ENCODE measurements at regions not wholly inside any gene's neighbourhood (a gene's known extent, or its start where the extent isn't known, plus 50 kb on each side); places are given as distances from the start of the nearest gene placed in this dataset.

DNA sequence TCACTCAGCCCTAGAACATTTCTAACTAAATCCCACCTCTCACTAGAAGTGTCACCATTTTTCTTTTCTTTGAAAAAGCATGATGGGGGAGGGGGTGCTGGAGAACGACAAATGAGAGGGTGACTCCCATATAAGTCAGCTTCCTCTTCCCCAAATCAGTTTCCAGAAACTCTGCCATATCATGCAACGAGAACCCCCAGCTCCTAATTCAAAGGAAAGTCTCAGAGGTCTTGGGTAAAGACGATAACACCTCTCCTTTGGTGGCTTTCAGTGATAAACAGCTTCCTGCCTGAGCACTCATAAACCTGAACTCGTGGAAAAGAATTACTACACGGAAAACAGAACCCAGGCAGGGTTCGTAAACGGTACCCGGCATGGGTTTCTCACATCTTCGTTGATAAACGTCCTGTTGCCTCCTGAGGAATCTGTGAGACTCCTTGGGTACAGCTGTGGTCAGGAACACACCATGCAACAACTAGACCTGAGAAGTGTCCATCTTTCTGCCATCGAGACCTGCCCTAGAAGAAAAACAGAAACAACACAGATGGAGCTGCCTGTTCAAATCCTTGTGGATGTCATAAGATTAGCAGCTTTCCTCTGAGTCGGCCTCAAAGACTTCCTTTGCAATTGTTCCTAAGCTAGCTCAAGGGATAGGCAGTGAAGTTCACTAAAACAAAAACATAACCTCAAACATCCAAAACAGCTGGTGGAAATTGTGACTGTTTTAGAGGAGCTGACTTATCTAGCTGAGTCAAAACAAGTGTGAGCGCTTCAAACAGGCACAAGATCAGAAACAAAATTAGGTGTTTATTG is 185.8 kb upstream of the PRDM1 start:
- H3K79me2 ChIP-seq (ENCODE audit: low read depth), result no peaks in the 10 kb centered on the region
- H3K4me2 ChIP-seq, result no peak overlapping the region
- H3K4me3 ChIP-seq, result no peak overlapping the region
- peaks cover 37% of the 10 kb centered on the region for H3K4me1 ChIP-seq
- H3K9me3 Mint-ChIP-seq, result no peaks in the 10 kb centered on the region
- H3K36me3 Mint-ChIP-seq, result no peaks in the 10 kb centered on the region
- no peak for DNase-seq (ENCODE audit: low spot score)
- H3K4me1 Mint-ChIP-seq, result peaks cover 12% of the 10 kb centered on the region
- no peaks in the 10 kb centered on the region for H4K20me1 ChIP-seq (ENCODE audit: low read depth)
- H3K36me3 ChIP-seq, result no peaks in the 10 kb centered on the region
- H3K27ac ChIP-seq, result no peak overlapping the region
- no peaks in the 10 kb centered on the region for H3K27me3 ChIP-seq
- no peak overlapping the region for H3K4me3 Mint-ChIP-seq
- H3K9me3 ChIP-seq (ENCODE audit: low read depth), result no peaks in the 10 kb centered on the region
- H3K27me3 Mint-ChIP-seq (ENCODE audit: insufficient read depth, low read depth), result no peaks in the 10 kb centered on the region
- no peak overlapping the region for H3K9ac ChIP-seq
- no peak for TF ChIP-seq EZH2 (IDR thresholded peaks at IDR 0.05)
- TF ChIP-seq, protein P1, sequence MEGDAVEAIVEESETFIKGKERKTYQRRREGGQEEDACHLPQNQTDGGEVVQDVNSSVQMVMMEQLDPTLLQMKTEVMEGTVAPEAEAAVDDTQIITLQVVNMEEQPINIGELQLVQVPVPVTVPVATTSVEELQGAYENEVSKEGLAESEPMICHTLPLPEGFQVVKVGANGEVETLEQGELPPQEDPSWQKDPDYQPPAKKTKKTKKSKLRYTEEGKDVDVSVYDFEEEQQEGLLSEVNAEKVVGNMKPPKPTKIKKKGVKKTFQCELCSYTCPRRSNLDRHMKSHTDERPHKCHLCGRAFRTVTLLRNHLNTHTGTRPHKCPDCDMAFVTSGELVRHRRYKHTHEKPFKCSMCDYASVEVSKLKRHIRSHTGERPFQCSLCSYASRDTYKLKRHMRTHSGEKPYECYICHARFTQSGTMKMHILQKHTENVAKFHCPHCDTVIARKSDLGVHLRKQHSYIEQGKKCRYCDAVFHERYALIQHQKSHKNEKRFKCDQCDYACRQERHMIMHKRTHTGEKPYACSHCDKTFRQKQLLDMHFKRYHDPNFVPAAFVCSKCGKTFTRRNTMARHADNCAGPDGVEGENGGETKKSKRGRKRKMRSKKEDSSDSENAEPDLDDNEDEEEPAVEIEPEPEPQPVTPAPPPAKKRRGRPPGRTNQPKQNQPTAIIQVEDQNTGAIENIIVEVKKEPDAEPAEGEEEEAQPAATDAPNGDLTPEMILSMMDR (IDR thresholded peaks at IDR 0.05), result no peak
- TF ChIP-seq EZH2phosphoT487 (IDR thresholded peaks at IDR 0.05), result no peak
- H2AFZ ChIP-seq (replicated peaks), result peak overlapping the region; percentile 66
- peaks cover 18% of the 10 kb centered on the region for H3F3A ChIP-seq (ENCODE audit: low read depth)
- no peak overlapping the region for H3K27ac Mint-ChIP-seq

DNA sequence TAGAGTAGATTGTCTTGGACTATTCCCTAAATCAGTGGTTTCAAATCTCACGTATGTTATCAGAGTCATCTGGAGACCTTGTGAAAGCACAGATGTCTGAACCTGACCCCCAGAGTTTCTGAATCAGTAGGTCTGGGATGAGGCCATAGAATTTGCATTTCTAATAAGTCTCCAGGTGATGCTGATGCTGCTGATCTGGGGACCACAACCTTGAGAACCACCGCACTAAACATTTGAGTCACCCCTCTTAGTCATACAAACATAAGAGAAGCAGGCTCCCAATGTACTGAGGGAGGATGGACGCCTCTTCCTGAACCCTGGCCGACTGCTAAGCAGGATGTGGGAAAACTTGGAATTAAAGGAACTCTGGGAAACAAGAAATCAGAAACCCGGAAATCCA is 187.8 kb upstream of the PRDM1 start:
- H3K27me3 ChIP-seq, result no peaks in the 10 kb centered on the region
- H3K4me2 ChIP-seq, result no peak overlapping the region
- Mint-ChIP-seq H3K9me3 (no peaks in the 10 kb centered on the region), H3K27me3 (ENCODE audit: insufficient read depth, low read depth) (no peaks in the 10 kb centered on the region), H3K4me1 (peaks cover 10% of the 10 kb centered on the region), H3K36me3 (no peaks in the 10 kb centered on the region), H3K27ac (no peak overlapping the region), H3K4me3 (no peak overlapping the region)
- no peaks in the 10 kb centered on the region for H3K9me3 ChIP-seq (ENCODE audit: low read depth)
- no peaks in the 10 kb centered on the region for H4K20me1 ChIP-seq (ENCODE audit: low read depth)
- no peak overlapping the region for H3K9ac ChIP-seq
- DNase-seq (ENCODE audit: low spot score), result no peak
- no peak overlapping the region for H2AFZ ChIP-seq (replicated peaks)
- H3F3A ChIP-seq (ENCODE audit: low read depth), result peaks cover 16% of the 10 kb centered on the region
- no peak for TF ChIP-seq EZH2phosphoT487 (IDR thresholded peaks at IDR 0.05)
- no peak for TF ChIP-seq EZH2 (IDR thresholded peaks at IDR 0.05)
- TF ChIP-seq, protein P1 (IDR thresholded peaks at IDR 0.05), result no peak
- H3K27ac ChIP-seq, result no peak overlapping the region
- H3K4me1 ChIP-seq, result peaks cover 33% of the 10 kb centered on the region
- H3K4me3 ChIP-seq, result no peak overlapping the region
- no peaks in the 10 kb centered on the region for H3K79me2 ChIP-seq (ENCODE audit: low read depth)
- no peaks in the 10 kb centered on the region for H3K36me3 ChIP-seq

DNA sequence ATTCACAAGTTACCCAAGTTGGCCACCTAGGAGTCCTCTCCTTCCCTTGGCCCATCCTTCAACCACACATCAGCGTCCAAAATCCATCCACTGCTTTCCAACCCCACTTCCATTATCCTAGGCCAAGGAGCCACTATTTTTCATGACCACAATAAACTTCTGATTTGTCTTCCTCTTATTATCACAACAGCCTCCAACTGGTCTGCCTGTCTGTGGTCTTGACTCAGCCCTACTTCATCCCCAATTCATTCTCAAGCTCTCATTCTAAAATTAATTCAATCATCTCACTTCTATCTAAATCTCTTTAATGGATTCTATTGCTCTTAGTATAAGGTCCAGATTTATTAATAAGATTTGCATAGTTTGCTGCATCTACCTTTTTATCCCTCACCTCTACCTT is 189.0 kb upstream of the PRDM1 start:
- Histone ChIP-seq H4K20me1 (ENCODE audit: low read depth) (no peaks in the 10 kb centered on the region), H3K9ac (no peak overlapping the region), H3K27me3 (no peaks in the 10 kb centered on the region), H3K4me1 (peaks cover 21% of the 10 kb centered on the region), H3K27ac (no peak overlapping the region), H3K4me3 (no peak overlapping the region), H3K4me2 (no peak overlapping the region), H3K9me3 (ENCODE audit: low read depth) (no peaks in the 10 kb centered on the region), H3K36me3 (no peaks in the 10 kb centered on the region), H2AFZ (replicated peaks) (no peak overlapping the region), H3K79me2 (ENCODE audit: low read depth) (no peaks in the 10 kb centered on the region), H3F3A (ENCODE audit: low read depth) (peaks cover 4% of the 10 kb centered on the region)
- TF ChIP-seq EZH2 (IDR thresholded peaks at IDR 0.05) (no peak), EZH2phosphoT487 (IDR thresholded peaks at IDR 0.05) (no peak)
- TF ChIP-seq, protein P1 (IDR thresholded peaks at IDR 0.05), result no peak
- Mint-ChIP-seq H3K27me3 (ENCODE audit: insufficient read depth, low read depth) (no peaks in the 10 kb centered on the region), H3K27ac (no peak overlapping the region), H3K4me3 (no peak overlapping the region), H3K4me1 (no peaks in the 10 kb centered on the region), H3K36me3 (no peaks in the 10 kb centered on the region), H3K9me3 (no peaks in the 10 kb centered on the region)
- no peak for DNase-seq (ENCODE audit: low spot score)

Measured in neural progenitor cell (in vitro differentiated cells).